ENCODE measurements at regions not wholly inside any gene's neighbourhood (a gene's known extent, or its start where the extent isn't known, plus 50 kb on each side); places are given as distances from the start of the nearest gene placed in this dataset.

DNA sequence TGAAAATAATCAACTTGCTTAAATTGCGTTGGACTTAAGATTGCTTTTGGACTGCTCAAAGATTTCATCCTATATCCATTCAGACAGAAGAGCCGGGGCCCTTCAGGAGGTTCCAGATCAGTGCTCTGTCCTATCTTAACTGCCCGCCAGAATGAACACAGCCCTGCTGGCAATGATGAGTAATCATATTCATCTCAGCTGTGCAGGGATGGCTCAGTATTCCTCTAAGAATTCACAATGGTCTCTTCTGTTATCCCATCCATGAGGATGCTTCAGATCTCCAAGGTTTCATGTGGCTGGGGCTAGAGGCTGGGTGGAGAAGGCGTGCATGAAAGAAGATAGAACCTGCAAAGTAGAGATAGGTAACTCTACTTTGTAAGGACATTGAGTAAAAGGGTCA lies 80.0 kb upstream of the NPVF start:
- no peak for DNase-seq
- Histone ChIP-seq H3K27ac (no peak overlapping the region), H3K36me3 (no peaks in the 10 kb centered on the region), H3K4me3 (no peak overlapping the region), H3K9me3 (no peaks in the 10 kb centered on the region), H3K27me3 (no peaks in the 10 kb centered on the region), H3K4me1 (no peaks in the 10 kb centered on the region)
- intact Hi-C loops (cut with DNase I) = no loop called here
- no peak for ATAC-seq
- TF ChIP-seq, protein P1, sequence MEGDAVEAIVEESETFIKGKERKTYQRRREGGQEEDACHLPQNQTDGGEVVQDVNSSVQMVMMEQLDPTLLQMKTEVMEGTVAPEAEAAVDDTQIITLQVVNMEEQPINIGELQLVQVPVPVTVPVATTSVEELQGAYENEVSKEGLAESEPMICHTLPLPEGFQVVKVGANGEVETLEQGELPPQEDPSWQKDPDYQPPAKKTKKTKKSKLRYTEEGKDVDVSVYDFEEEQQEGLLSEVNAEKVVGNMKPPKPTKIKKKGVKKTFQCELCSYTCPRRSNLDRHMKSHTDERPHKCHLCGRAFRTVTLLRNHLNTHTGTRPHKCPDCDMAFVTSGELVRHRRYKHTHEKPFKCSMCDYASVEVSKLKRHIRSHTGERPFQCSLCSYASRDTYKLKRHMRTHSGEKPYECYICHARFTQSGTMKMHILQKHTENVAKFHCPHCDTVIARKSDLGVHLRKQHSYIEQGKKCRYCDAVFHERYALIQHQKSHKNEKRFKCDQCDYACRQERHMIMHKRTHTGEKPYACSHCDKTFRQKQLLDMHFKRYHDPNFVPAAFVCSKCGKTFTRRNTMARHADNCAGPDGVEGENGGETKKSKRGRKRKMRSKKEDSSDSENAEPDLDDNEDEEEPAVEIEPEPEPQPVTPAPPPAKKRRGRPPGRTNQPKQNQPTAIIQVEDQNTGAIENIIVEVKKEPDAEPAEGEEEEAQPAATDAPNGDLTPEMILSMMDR (IDR thresholded peaks at IDR 0.05) = no peak

GRCh38 chr7:25308906-25309705 lies 80.8 kb upstream of the NPVF start:
- DNase-seq = no peak
- Histone ChIP-seq H3K36me3 (no peaks in the 10 kb centered on the region), H3K9me3 (no peaks in the 10 kb centered on the region), H3K4me1 (no peaks in the 10 kb centered on the region), H3K27me3 (no peaks in the 10 kb centered on the region), H3K4me3 (no peak overlapping the region), H3K27ac (no peak overlapping the region)
- intact Hi-C loops (cut with DNase I) = no loop called here
- TF ChIP-seq, protein P1 (IDR thresholded peaks at IDR 0.05) = no peak
- ATAC-seq = no peak

GRCh38 chr7:25310896-25311295 lies 82.6 kb upstream of the NPVF start:
- H3K4me1 ChIP-seq = no peaks in the 10 kb centered on the region
- intact Hi-C loops (cut with DNase I) = no loop called here
- H3K9me3 ChIP-seq = no peaks in the 10 kb centered on the region
- no peak overlapping the region for H3K27ac ChIP-seq
- H3K27me3 ChIP-seq = no peaks in the 10 kb centered on the region
- H3K4me3 ChIP-seq = no peak overlapping the region
- DNase-seq (no peak), ATAC-seq (no peak)
- TF ChIP-seq, protein P1 (IDR thresholded peaks at IDR 0.05) = no peak
- no peaks in the 10 kb centered on the region for H3K36me3 ChIP-seq

GRCh38 chr7:25311346-25311745 lies 83.1 kb upstream of the NPVF start:
- TF ChIP-seq, protein P1 (IDR thresholded peaks at IDR 0.05) = no peak
- Histone ChIP-seq H3K27me3 (no peaks in the 10 kb centered on the region), H3K4me3 (no peak overlapping the region), H3K36me3 (no peaks in the 10 kb centered on the region), H3K27ac (no peak overlapping the region), H3K4me1 (no peaks in the 10 kb centered on the region), H3K9me3 (no peaks in the 10 kb centered on the region)
- intact Hi-C loops (cut with DNase I) = no loop called here
- DNase-seq (no peak), ATAC-seq (no peak)

- intact Hi-C loops (cut with DNase I) = no loop called here
- H3K4me1 ChIP-seq = no peaks in the 10 kb centered on the region
- no peak overlapping the region for H3K4me3 ChIP-seq
- DNase-seq (no peak), ATAC-seq (no peak)
- H3K27me3 ChIP-seq = no peaks in the 10 kb centered on the region
- TF ChIP-seq, protein P1 (IDR thresholded peaks at IDR 0.05) = no peak
- H3K36me3 ChIP-seq = no peaks in the 10 kb centered on the region
- no peak overlapping the region for H3K27ac ChIP-seq
- H3K9me3 ChIP-seq = no peaks in the 10 kb centered on the region
These were observed 84.7 kb upstream of the NPVF start for GRCh38 chr7:25312968-25313367.

Data from left lung (tissue), 4 donors.